HepG2 (cell line): ENCODE measurements at regions not wholly inside any gene's neighbourhood (a gene's known extent, or its start where the extent isn't known, plus 50 kb on each side); places are given as distances from the start of the nearest gene placed in this dataset.

Source experiments
- ATAC-seq: fragments of 200-7000 bp; cut with Tn5 transposase; 3 replicates; pipeline ENCODE4 v1.9.1; 2020; ENCODE audit warnings: mild to moderate bottlenecking, moderate library complexity
- BruUV-seq: library from RNA; stranded (reverse); fragments of 400-500 nt; replicated peaks from 2 replicates; lab custom pipeline; 2021; lab: Mats Ljungman, UMichigan
- CTCF ChIA-PET: fragments of 300-600 bp; formaldehyde crosslinking; extraction: SDS; loops from one replicate; lab custom pipeline; 2021; ENCODE audit warnings: low total read pairs, inconsistent platforms, low intra/inter-chr PET ratio; lab: Yijun Ruan, JAX
- POLR2A ChIA-PET: fragments of 350-600 bp; sonication (Branson Sonifier 250); formaldehyde crosslinking; loops from one replicate; lab custom pipeline; 2020; ENCODE audit warnings: antibody characterized with exemption, inconsistent platforms; lab: Yijun Ruan, JAX
- DNase-seq: peaks from one replicate; pipeline ENCODE4 v3.0.0-alpha.2; 2015; ENCODE audit warnings: low spot score
- FAIRE-seq: peaks from 3 replicates; lab custom pipeline; 2011; peaks lifted over from hg19 to GRCh38; lab: Jason Lieb, UNC
- H2AFZ ChIP-seq: one replicate; pipeline ENCODE4 v1.6.1; 2011; ENCODE audit warnings: low read length, inconsistent platforms
- H3K27ac ChIP-seq: fragments of 300-600 bp; 3 replicates; pipeline ENCODE4 v1.8.0; 2011; ENCODE audit warnings: mixed run types, mild to moderate bottlenecking, mixed read lengths, low read length, inconsistent platforms; ENCODE audit not compliant: insufficient read depth; ENCODE audit errors: extremely low read length
- H3K27me3 ChIP-seq, 2 experiments: fragments of 200-600 bp in 1 of 2; 2 replicates in 1 of 2; 3 replicates in 1 of 2; pipeline versions ENCODE4 v1.6.0 to v1.8.0; 2011; ENCODE audit warnings: low read length in 2 of 2, mild to moderate bottlenecking in 2 of 2, moderate library complexity in 2 of 2, inconsistent platforms in 1 of 2; ENCODE audit not compliant: insufficient read depth in 2 of 2, control insufficient read depth in 1 of 2
- H3K36me3 ChIP-seq, 2 experiments: fragments of 200-600 bp in 1 of 2; replicated peaks in 1 of 2; 2 replicates in 1 of 2; 3 replicates in 1 of 2; pipeline versions ENCODE4 v1.5.1 to v1.8.0; 2011; ENCODE audit warnings: low read length in 2 of 2, inconsistent platforms in 1 of 2; ENCODE audit not compliant: insufficient read depth in 2 of 2, control insufficient read depth in 1 of 2
- H3K4me1 ChIP-seq: 2 replicates; pipeline ENCODE4 v1.5.1; 2012; ENCODE audit warnings: low read length, inconsistent platforms; ENCODE audit not compliant: insufficient read depth
- H3K4me2 ChIP-seq: 2 replicates; pipeline ENCODE4 v1.6.0; 2011; ENCODE audit warnings: low read depth, low read length, inconsistent platforms
- H3K4me3 ChIP-seq, 3 experiments: fragments of 200-600 bp in 1 of 3; sonication (generic), shearing (Covaris generic) in 1 of 3; replicated peaks in 1 of 3; 2 replicates each; pipeline ENCODE4 v1.5.1; 2011 to 2016; ENCODE audit warnings: low read length in 3 of 3, inconsistent platforms in 2 of 3, low read depth in 2 of 3, mild to moderate bottlenecking in 2 of 3, control low read depth in 1 of 3, mixed read lengths in 1 of 3; ENCODE audit not compliant: insufficient read depth in 1 of 3
- H3K79me2 ChIP-seq: one replicate; pipeline ENCODE4 v1.6.1; 2011; ENCODE audit warnings: low read length, inconsistent platforms; ENCODE audit not compliant: insufficient read depth
- H3K9ac ChIP-seq: 2 replicates; pipeline ENCODE4 v1.6.0; 2011; ENCODE audit warnings: mild to moderate bottlenecking, low read depth, low read length, inconsistent platforms; ENCODE audit not compliant: insufficient read depth
- H3K9me3 ChIP-seq: 2 replicates; pipeline ENCODE4 v1.5.1; 2012; ENCODE audit warnings: mild to moderate bottlenecking, low read length
- H4K20me1 ChIP-seq: 2 replicates; pipeline ENCODE4 v1.6.0; 2011; ENCODE audit warnings: inconsistent platforms, mild to moderate bottlenecking, low read length, moderate library complexity; ENCODE audit not compliant: insufficient read depth
- BCL3 ChIP-seq: sonication (generic); formaldehyde crosslinking; IDR thresholded peaks from 2 replicates; pipeline ENCODE4 v1.5.1; 2020; ENCODE audit warnings: mild to moderate bottlenecking, missing genetic modification reagents, moderate library complexity
- CERS6 ChIP-seq: sonication (generic); formaldehyde crosslinking; IDR thresholded peaks from 2 replicates; pipeline ENCODE4 v1.5.0; 2020; ENCODE audit warnings: missing genetic modification reagents
- E2F5 ChIP-seq: sonication (generic); formaldehyde crosslinking; conservative IDR thresholded peaks from 2 replicates; pipeline ENCODE4 v1.4.0; 2020; ENCODE audit warnings: missing genetic modification reagents
- HBP1 ChIP-seq: IDR thresholded peaks from 2 replicates; pipeline ENCODE4 v1.6.1; 2016; ENCODE audit warnings: low read depth, control low read depth
- HINFP ChIP-seq: sonication (generic); formaldehyde crosslinking; IDR thresholded peaks from 2 replicates; pipeline ENCODE4 v1.4.0; 2020; ENCODE audit warnings: low read depth, mild to moderate bottlenecking, missing genetic modification reagents
- KDM1A ChIP-seq: IDR thresholded peaks from 2 replicates; pipeline ENCODE4 v1.6.1; 2016; ENCODE audit warnings: missing compliant biosample characterization
- PBX2 ChIP-seq: IDR thresholded peaks from 2 replicates; pipeline ENCODE4 v1.6.1; 2016; ENCODE audit warnings: control low read depth
- PCBP2 ChIP-seq: fragments of 200-400 bp; formaldehyde crosslinking; optimal IDR thresholded peaks from 2 replicates; pipeline ENCODE3; 2018; ENCODE audit warnings: low read length, low read depth; ENCODE audit not compliant: poor library complexity, severe bottlenecking
- RFXANK ChIP-seq: IDR thresholded peaks from 2 replicates; pipeline ENCODE4 v1.6.1; 2016
- SP4 ChIP-seq: sonication (generic); formaldehyde crosslinking; IDR thresholded peaks from 2 replicates; pipeline ENCODE4 v1.8.1; 2023; ENCODE audit warnings: mild to moderate bottlenecking, missing genetic modification reagents
- TAF15 ChIP-seq: fragments of 200-400 bp; formaldehyde crosslinking; IDR thresholded peaks from one replicate; pipeline ENCODE4 v1.6.1; 2018; ENCODE audit warnings: mild to moderate bottlenecking, low read depth, low read length; ENCODE audit not compliant: poor library complexity, severe bottlenecking
- THAP7 ChIP-seq: sonication (generic); formaldehyde crosslinking; IDR thresholded peaks from 2 replicates; pipeline ENCODE4 v1.8.1; 2023; ENCODE audit warnings: mild to moderate bottlenecking, missing genetic modification reagents
- TRIM22 ChIP-seq: fragments of 450-650 bp; IDR thresholded peaks from 2 replicates; pipeline ENCODE4 v1.6.1; 2017
- U2AF2 ChIP-seq: fragments of 200-400 bp; formaldehyde crosslinking; IDR thresholded peaks from 2 replicates; pipeline ENCODE4 v1.6.1; 2017; ENCODE audit warnings: low read depth, mild to moderate bottlenecking, low read length
- ZNF841 ChIP-seq: sonication (generic); formaldehyde crosslinking; IDR thresholded peaks from 2 replicates; pipeline ENCODE4 v1.8.1; 2023; ENCODE audit warnings: missing genetic modification reagents, borderline replicate concordance
- in situ Hi-C: cut with HindIII; loops from 2 replicates; pipeline ENCODE4 v1.10.0; 2017; ENCODE audit warnings: low pct_unique_long_range_greater_than_20kb; ENCODE audit not compliant: extremely low pct_ligation_motif_present
- intact Hi-C: fragments of 100-400 bp; cut with micrococcal nuclease; formaldehyde crosslinking; loops from one replicate; pipeline ENCODE4 v1.10.0; 2022; ENCODE audit not compliant: unreplicated experiment

- Histone ChIP-seq H3K4me3 (no peak overlapping the region), H2AFZ (no peak overlapping the region), H3K27me3 (no peaks in the 10 kb centered on the region)
- ATAC-seq: no peak
- BruUV-seq: no TSS peak
- CTCF ChIA-PET: no interaction called here
- intact Hi-C loops: no loop called here
- TF ChIP-seq PCBP2: no peak
- no peak for TF ChIP-seq SP4
- no peak for TF ChIP-seq ZNF841 (CRISPR knock-in tag)
- TF ChIP-seq RFXANK (CRISPR knock-in tag): no peak
- TF ChIP-seq U2AF2: no peak
- no peak for TF ChIP-seq THAP7
- no peak for TF ChIP-seq TAF15
- no peak for TF ChIP-seq TRIM22
- TF ChIP-seq E2F5 (CRISPR knock-in tag): no peak
- TF ChIP-seq HINFP: no peak
- TF ChIP-seq KDM1A: no peak
- TF ChIP-seq BCL3 (CRISPR knock-in tag): no peak
- no peak for TF ChIP-seq CERS6 (CRISPR knock-in tag)
- TF ChIP-seq PBX2: no peak
- TF ChIP-seq HBP1 (CRISPR knock-in tag): no peak
- TF ChIP-seq, all 625 proteins: peak for 0
- Histone ChIP-seq H3K9ac (no peak overlapping the region), H3K36me3 (no peaks in the 10 kb centered on the region), H3K4me2 (no peak overlapping the region), H3K4me1 (no peaks in the 10 kb centered on the region), H3K9me3 (no peaks in the 10 kb centered on the region), H3K79me2 (no peaks in the 10 kb centered on the region), H4K20me1 (no peaks in the 10 kb centered on the region), H3K27ac (no peak overlapping the region)
- in situ Hi-C loops: no loop called here
- POLR2A ChIA-PET: no interaction called here
- FAIRE-seq: no peak
- no peak for DNase-seq
Measured at GRCh38 chr2:160731415-160731814, 237.8 kb upstream of the RBMS1 start.
